Activated CD4-positive, alpha-beta T cell treated with anti-CD3 and anti-CD28 coated beads, Interleukin-2, Interleukin-6, amounts not matched to agents 100 ng/mL and 50 ng/mL, durations not matched to agents 16 hours and 8 hours (primary cell): ENCODE measurements at regions not wholly inside any gene's neighbourhood (a gene's known extent, or its start where the extent isn't known, plus 50 kb on each side); places are given as distances from the start of the nearest gene placed in this dataset.
"Not testable (repeated sequence)": the region's sequence is repeated elsewhere in the genome, so short reads cannot be mapped to it uniquely, and the experiment has no call there.

Source experiments
- DNase-seq: peaks from one replicate; pipeline ENCODE4 v3.0.0-alpha.2; 2020

- not testable (repeated sequence) for DNase-seq
Measured at GRCh38 chr18:78493490-78493889, 486.1 kb upstream of the SALL3 start.

GRCh38 chr18:78494204-78495085 lies 485.2 kb upstream of the SALL3 start:
- no peak for DNase-seq

DNA sequence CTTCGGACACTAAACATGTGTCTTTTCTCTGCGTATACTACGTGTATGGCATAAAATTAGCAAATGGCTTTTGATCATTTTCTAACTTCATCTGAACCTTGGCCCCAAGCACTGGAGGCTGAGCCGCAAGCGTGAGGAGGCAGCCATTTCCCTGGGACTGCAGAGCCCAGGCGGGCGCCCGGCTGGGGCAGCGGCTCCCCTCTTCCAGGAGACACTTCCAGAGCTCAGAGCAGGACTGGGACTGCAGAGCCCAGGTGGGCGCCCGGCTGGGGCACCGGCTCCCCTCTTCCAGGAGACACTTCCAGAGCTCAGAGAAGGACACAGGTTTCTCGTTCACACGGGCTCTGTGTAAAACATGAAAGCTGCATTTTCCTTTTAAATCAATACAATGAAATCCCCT lies 484.1 kb upstream of the SALL3 start:
- no peak for DNase-seq

GRCh38 chr18:78496079-78496478 lies 483.5 kb upstream of the SALL3 start:
- DNase-seq: no peak

DNA sequence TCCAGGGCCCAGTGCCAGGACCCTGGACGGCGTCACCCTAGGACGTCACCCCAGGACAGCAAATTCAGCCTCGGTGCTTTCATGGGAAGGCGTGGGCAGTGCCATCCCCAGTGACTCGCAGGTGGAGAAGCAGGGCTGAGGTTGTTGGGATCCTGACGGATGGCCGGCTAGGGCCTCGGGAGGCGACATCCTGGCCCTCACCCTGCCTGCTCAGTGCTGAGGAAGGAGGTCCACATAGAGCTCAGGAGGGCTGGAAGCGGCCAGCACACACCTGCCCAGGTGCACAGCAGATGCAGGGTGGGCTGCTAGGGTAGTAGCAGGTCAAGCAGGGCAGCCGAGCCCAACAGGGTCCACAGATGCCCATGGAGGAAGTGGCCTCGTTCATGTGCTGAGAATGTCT lies 482.0 kb upstream of the SALL3 start:
- no peak for DNase-seq

GRCh38 chr18:78499586-78499985 lies 480.0 kb upstream of the SALL3 start:
- DNase-seq: no peak

- DNase-seq: no peak
Measured at GRCh38 chr18:78501251-78501650, 478.4 kb upstream of the SALL3 start.

DNA sequence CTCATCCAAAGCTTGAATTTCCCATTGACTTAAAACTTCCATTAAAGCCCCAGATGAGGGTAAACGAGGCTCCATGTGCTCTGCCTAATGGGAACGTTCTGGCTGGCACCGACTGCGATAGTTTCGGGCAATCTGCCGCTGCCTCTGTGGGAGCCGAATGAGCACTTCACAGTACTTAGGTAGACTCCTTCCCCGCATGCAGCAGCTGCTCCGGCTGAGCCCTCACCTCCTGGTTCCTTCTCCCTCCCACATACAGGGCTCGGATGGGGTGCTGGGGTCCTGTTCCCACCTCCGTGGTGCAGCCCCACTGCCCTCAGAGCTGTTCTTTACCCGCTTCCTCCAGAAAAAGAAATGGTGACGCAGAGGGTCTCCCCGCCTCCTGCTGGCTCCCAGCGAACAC lies 476.5 kb upstream of the SALL3 start:
- DNase-seq: no peak

DNA sequence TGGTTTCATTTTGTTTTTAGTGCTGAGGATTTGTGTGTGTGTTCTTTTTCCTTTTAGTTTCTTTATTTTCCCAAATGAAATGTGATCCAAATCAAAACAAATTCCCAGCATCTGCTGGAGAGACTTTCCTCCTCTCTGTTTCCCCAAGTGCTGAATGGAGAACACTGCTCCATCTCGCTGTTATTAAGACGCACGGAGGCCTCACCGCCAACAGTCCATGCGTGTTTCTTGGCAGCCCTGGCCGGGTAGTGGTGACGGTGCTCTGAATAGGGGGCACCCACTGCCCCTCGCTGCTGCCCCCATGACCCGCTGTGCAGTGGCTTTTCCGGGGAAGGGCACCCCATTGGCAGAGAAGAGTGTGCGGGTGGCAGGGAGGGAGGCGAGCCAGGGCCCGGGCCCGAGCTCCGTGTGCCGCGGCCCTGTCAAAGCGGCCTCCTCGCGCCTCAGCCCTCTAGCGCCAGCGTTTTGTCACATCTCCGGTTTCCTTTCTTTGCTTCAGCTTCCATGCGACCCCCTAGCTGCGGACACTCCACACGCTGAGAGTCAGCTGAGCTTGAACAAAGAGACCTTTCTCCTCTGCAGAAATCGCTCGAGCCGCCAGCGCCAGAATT lies 473.7 kb upstream of the SALL3 start:
- DNase-seq: no peak

GRCh38 chr18:78507217-78507616 lies 472.4 kb upstream of the SALL3 start:
- DNase-seq: no peak

- not testable (repeated sequence) for DNase-seq
Measured at GRCh38 chr18:78508228-78508824, 471.3 kb upstream of the SALL3 start.

GRCh38 chr18:78510091-78510490 lies 469.5 kb upstream of the SALL3 start:
- DNase-seq: no peak

GRCh38 chr18:78510636-78511035 lies 469.0 kb upstream of the SALL3 start:
- DNase-seq: no peak

DNA sequence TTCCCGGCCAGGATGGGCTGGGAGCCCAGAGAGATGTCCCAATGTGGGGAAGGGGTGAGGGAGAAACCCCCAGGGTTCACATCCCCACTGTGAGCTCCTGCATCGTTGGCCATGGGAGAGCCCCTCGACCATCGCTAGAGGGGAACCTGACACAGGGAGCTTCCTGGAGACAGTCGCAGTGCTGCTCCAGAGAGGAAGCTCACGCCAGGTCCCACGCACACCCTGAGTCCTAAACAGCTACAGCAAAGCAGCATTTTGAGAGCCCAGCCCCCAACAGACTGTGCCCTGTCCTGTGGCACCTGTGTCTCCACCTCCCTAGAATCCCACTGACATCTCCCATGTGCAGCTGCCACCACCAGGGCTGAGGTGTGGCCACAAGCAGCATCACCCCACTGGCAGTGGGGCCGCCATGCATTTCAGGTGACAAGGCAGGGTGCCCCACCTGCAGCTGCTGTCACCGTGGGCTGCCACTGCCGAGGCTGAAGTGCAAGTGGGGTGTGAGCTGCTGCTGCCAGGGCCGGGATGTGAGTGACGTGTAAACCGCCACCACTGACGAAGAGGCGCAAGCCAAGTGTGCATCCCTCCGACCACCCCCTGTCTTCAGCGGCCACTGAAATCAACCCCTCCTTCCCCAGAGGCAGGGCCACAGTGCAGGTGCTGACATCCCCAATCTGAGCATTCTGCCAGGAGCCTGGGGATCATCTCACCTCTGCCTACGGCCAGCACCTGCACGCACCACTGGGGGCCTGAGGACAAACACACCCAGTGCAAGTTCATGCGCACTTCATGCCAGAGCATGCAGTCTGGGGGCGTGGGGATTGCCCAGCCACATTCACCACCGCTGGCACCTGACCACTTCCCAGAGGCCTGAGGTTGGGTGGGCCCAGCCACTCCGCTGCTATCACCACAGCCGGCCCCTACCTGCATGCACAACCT lies 467.7 kb upstream of the SALL3 start:
- DNase-seq: no peak

DNA sequence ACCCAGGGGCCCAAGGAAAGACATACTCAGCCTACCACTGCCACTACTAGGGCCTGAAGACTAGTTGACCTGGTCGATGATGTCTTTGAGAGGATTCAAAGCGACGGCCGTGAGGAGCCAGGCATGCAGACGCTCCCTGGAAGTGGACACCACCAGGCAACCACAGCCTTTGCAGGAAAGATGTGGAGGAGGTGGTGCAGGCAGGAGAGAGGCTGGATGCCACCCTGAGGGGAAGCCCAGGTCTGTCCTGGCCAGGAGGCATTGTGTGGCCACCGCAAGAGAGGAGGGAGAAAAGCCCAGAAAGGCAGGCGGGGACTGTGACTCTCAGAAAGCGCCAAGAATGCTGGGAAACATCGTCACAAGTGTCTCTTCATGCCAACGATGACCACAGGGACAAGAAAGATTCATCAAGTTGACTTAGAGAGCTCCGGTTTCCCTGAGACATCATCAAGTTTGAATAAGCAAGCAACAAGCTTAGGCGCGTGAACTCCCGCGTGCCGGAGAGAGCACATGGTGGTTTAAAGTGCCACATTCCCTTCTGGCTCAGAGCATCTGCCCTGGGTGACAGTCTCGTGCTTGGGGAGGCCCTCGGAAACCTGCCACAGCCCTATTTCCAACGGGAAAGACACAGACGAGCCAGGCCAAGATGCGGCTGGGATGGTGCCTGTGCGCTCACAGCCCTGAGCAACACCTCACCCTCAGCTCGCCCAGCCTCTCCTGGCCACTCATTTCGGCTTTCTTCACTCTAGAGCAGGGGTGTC lies 464.5 kb upstream of the SALL3 start:
- DNase-seq: no peak

DNA sequence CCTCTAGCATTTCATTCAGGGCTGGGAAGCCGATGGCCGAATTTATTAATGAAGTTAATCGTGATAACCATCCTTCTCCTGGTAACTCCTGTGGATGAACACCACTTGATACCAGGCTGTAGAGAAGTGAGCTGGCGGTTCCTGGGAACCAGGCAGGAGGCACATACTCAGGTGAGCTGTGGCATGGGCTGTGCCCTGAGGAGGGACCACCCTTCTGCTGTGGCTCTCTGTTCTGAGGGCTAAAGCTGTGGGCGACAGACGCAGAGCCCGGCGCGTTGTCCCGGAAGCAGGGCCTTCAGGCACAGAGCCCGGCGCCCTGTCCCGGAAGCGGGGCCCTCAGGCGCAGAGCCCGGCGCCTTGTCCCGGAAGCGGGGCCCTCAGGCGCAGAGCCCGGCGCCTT lies 462.3 kb upstream of the SALL3 start:
- DNase-seq: no peak

DNA sequence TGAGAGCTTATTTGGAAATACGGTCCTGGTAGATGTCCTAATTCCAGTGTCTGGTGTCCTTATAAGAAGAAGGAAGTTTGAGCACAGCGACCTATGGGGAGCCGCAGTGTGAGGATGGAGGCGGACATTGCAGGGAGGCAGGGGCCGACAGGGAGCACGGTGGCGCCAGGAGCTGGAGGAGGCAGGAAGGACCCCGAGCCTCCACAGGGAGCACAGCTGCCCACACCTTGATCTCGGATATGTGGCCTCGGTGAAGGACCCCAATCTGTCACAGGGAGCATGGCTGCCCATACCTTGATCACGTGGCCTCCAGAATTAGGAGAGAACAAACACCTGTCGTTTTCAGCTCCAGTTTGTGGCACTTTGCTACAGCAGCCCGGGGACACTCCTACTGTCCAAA lies 461.6 kb upstream of the SALL3 start:
- DNase-seq: no peak

- no peak for DNase-seq
Measured at GRCh38 chr18:78518805-78519204, 460.8 kb upstream of the SALL3 start.

DNA sequence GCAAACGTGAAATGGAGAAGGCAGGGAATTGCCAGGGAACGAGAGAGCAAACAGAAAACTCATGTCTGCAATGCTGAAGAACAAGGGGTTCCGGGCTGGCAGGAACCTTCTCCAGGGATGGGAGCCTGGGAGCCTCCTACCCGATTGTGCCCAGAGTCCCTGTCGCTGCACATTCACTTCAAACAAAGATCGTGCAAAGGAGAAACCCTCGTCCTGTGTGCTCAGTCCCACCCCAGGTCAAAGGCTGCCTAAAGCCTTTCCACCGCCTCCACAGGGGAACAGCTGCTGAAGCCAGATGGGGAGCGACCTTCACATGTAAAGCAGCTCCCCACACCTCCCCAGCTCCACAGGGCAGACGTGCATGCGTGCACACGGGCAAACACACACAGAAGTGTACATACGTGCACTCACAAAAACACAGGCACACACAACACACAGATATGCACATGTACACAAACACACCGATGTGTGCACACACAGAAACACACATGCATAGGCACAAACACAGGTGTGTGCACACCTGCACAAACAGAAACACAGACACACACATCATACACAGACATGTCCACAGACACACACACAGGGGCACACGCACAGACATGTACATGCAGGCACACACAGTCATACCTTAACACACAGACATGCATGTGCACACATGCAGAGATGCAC lies 460.1 kb upstream of the SALL3 start:
- DNase-seq: no peak

DNA sequence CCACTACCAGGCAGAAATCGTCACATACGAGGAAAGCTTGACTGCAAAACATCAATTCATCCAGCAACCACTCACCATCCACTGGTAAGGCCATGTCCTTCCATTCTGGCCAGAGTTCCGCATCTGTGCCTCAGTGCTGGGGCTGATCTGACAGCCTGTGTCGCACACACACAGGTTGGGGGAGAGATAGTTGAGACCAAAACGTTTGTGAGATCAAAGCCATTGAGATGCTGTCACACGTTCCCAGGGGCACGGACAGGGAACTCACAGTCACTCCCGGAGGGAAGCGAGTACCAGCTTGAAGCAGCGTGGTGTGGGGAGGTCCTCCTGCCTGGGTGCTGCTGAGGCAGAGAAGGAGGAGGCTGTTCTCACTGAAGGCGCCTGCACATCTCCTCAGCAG lies 458.5 kb upstream of the SALL3 start:
- no peak for DNase-seq

DNA sequence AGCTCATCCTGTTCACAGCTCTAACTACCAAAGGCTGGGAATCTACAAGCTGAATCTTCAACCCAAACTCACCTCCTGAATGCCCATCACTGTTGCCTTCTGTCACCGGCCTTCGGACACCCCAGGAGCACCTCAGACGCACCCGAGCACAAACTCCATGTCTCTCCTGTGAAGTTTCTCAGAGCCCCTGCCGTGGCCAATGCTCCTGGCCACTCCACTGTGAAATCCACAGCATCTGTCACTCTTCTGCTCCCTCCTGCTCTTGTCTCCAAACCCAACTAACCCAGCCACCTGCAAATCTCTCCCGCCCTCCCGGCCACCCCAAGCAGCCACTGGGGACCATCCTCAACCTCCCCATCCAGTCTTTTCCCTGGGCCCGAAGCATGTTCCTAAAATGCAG lies 457.9 kb upstream of the SALL3 start:
- DNase-seq: no peak

GRCh38 chr18:78522507-78522906 lies 457.1 kb upstream of the SALL3 start:
- DNase-seq: no peak
